Activated T-helper 1 cell treated with anti-CD3 and anti-CD28 coated beads, Interleukin-12 subunit alpha, Interleukin-12 subunit beta, Interleukin-2, Interleukin-4 antibody, amounts not matched to agents 30 ng/mL and 10 ng/mL and 1 ng/mL, durations not matched to agents 14 hours and 24 hours and 36 hours (primary cell): ENCODE measurements at regions not wholly inside any gene's neighbourhood (a gene's known extent, or its start where the extent isn't known, plus 50 kb on each side); places are given as distances from the start of the nearest gene placed in this dataset.

Experiments
- DNase-seq: peaks from one replicate; pipeline ENCODE4 v3.0.0; 2021; ENCODE audit warnings: low spot score
- H3K27ac Mint-ChIP-seq: one replicate; pipeline ENCODE4 v1.8.0; 2021; ENCODE audit warnings: mild to moderate bottlenecking, mixed read lengths
- H3K27me3 Mint-ChIP-seq: one replicate; pipeline ENCODE4 v1.8.0; 2022; ENCODE audit warnings: mild to moderate bottlenecking, moderate library complexity, mixed read lengths; ENCODE audit not compliant: insufficient read depth
- H3K36me3 Mint-ChIP-seq: one replicate; pipeline ENCODE4 v1.8.0; 2021; ENCODE audit warnings: low read depth, mixed read lengths
- H3K4me1 Mint-ChIP-seq: one replicate; pipeline ENCODE4 v1.8.0; 2021; ENCODE audit warnings: low read depth, mixed read lengths
- H3K4me3 Mint-ChIP-seq: one replicate; pipeline ENCODE4 v1.8.0; 2021; ENCODE audit warnings: mild to moderate bottlenecking, moderate library complexity, mixed read lengths
- H3K9me3 Mint-ChIP-seq: one replicate; pipeline ENCODE4 v1.8.0; 2021; ENCODE audit warnings: mixed read lengths
- intact Hi-C: fragments of 100-400 bp; cut with micrococcal nuclease; formaldehyde crosslinking; loops from one replicate; pipeline ENCODE4 v1.15.1; 2024

DNA sequence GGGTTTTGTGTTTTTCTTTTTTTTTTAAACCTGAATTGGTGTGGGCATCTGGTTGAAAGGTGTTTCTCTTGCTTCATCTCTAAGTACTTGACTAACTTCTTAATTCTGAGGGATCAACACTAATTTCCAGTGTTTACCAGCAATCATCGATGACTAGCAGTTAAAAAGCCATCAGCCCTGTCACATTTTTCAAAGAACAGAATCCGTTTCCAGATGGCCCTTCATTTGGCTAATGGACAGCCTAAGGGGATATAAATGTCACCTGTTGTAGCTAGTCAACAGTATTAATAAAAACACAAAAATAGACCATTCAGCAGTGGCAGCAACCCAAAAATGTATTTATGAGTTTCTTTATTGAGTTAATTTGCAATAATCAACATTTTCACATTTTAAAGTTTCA is 1076.5 kb downstream of the MAT2B start:
- intact Hi-C loops: no loop called here
- no peak for DNase-seq
- no peaks in the 10 kb centered on the region for H3K36me3 Mint-ChIP-seq
- H3K27me3 Mint-ChIP-seq: no peaks in the 10 kb centered on the region
- H3K27ac Mint-ChIP-seq: no peak overlapping the region
- peaks cover 3% of the 10 kb centered on the region for H3K9me3 Mint-ChIP-seq
- no peak overlapping the region for H3K4me3 Mint-ChIP-seq
- no peaks in the 10 kb centered on the region for H3K4me1 Mint-ChIP-seq

DNA sequence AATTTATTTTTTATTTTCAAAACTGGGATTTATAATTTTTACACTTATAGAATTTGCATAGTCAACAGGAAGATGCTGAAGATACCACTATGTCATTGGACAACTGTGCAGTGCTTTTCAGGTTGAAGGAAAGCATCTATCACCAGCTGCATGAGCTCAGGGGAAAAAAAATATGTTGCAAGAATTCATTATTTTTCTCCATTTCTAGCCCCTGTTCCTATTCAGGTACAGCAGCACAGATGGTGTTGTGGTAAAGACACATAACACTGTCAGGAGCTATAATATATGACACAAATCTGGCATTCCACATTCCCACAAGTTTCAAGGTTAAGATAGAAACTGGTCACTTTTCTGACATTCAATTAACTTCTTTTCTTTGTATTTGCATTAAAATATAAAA is 1088.6 kb downstream of the MAT2B start:
- Mint-ChIP-seq H3K27ac (no peak overlapping the region), H3K36me3 (no peaks in the 10 kb centered on the region), H3K4me1 (no peaks in the 10 kb centered on the region), H3K27me3 (no peaks in the 10 kb centered on the region), H3K9me3 (no peaks in the 10 kb centered on the region), H3K4me3 (no peak overlapping the region)
- DNase-seq: no peak
- intact Hi-C loops: no loop called here

DNA sequence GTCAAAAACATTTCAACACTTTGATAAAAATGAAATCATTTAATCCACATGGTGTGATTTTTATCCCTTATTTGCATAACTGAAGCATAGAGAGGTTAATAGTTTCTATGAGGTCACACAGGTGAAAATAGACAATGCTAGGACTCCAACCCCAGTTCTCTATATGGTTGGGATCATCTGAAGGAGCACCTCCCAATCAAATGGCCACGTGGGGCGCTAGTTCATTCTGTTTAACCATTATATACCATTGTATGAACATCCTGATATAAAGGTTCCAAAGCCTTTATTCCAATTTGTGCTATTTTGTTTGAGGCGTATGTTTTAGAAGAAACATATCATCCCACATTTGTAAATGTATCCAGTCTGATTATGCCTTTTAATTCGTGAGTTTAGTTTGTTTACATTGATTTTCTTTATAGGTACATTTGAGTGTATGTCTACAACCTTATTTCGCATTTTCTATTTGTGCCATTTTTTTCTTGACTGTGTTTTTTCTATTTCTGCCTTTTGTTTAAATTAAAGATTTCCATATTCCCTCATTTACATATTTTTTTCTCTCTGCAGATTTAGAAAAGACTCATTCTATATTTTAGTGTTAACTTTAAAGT is 1092.0 kb downstream of the MAT2B start:
- H3K9me3 Mint-ChIP-seq: peaks cover 5% of the 10 kb centered on the region
- DNase-seq: no peak
- H3K27me3 Mint-ChIP-seq: no peaks in the 10 kb centered on the region
- no peak overlapping the region for H3K27ac Mint-ChIP-seq
- intact Hi-C loops: no loop called here
- H3K36me3 Mint-ChIP-seq: no peaks in the 10 kb centered on the region
- no peak overlapping the region for H3K4me3 Mint-ChIP-seq
- H3K4me1 Mint-ChIP-seq: no peaks in the 10 kb centered on the region

DNA sequence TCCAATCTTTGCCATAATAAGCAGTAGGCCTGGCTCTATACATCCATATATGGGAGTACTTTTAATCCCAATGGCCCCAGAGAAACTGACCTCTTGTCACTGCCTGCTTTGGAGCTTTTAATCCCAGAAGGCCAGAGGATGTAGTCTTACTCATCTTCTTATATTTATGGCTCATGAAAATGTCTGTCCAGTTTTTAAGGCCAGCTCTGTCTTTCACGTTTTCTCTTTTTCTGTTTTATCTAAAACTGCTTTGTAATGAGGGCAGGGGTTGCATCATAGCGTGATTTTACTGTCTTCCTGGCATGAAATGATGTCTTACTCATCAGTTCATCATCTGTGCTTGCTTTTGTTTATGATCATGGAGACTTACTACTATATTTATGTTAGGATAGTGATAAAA is 1094.9 kb downstream of the MAT2B start:
- Mint-ChIP-seq H3K27ac (no peak overlapping the region), H3K9me3 (peaks cover 5% of the 10 kb centered on the region), H3K27me3 (no peaks in the 10 kb centered on the region), H3K36me3 (no peaks in the 10 kb centered on the region), H3K4me3 (no peak overlapping the region), H3K4me1 (no peaks in the 10 kb centered on the region)
- no peak for DNase-seq
- intact Hi-C loops: no loop called here

DNA sequence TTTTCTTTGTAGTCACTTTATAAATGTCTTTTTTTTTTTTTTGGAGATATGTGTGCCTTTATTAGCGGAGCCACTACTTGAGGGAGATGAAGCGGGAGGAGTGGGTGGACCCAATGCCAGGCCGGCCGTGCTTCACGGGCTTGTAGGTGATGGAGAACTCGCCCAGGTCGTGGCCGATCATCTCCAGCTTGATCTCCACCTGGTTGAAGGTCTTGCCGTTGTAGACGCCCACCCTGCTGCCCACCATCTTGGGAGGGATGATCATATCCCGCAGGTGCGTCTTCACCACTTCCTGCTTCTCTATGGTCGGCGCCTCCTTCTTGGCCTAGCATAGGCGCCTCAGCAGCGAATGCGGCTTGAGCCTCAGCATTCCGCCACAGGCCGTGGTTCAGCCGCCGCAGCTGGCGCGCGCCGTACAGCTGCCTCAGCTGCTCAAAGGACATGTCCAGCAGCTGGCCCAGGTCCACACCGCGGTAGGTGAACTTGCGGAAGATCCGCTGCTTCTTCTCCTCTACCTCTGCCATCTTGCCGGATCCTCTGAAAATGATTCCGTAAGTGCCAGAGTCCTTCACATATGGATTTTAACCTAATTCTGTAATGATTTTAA is 1095.6 kb downstream of the MAT2B start:
- no peaks in the 10 kb centered on the region for H3K27me3 Mint-ChIP-seq
- peaks cover 5% of the 10 kb centered on the region for H3K9me3 Mint-ChIP-seq
- intact Hi-C loops: no loop called here
- no peaks in the 10 kb centered on the region for H3K4me1 Mint-ChIP-seq
- no peak for DNase-seq
- H3K36me3 Mint-ChIP-seq: no peaks in the 10 kb centered on the region
- no peak overlapping the region for H3K27ac Mint-ChIP-seq
- no peak overlapping the region for H3K4me3 Mint-ChIP-seq

DNA sequence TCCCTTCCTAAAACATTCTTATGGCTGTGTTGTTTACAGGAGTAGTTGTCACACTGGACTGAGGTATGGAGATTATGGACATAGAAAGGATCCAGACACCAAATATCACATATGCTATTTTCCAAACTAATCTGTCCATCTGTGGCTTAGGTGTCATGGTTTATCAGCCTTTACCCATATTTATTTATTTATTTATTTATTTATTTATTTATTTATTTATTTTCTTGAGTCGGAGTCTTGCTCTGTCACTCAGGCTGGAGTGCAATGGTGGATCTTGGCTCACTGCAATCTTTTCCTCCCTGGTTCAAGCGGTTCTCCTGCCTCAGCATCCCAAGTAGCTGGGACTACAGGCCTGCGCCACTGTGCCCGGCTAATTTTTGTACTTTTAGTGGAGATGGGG is 1103.1 kb downstream of the MAT2B start:
- intact Hi-C loops: no loop called here
- Mint-ChIP-seq H3K27ac (no peak overlapping the region), H3K4me1 (no peaks in the 10 kb centered on the region), H3K36me3 (no peaks in the 10 kb centered on the region), H3K27me3 (no peaks in the 10 kb centered on the region), H3K9me3 (no peaks in the 10 kb centered on the region), H3K4me3 (no peak overlapping the region)
- DNase-seq: no peak

DNA sequence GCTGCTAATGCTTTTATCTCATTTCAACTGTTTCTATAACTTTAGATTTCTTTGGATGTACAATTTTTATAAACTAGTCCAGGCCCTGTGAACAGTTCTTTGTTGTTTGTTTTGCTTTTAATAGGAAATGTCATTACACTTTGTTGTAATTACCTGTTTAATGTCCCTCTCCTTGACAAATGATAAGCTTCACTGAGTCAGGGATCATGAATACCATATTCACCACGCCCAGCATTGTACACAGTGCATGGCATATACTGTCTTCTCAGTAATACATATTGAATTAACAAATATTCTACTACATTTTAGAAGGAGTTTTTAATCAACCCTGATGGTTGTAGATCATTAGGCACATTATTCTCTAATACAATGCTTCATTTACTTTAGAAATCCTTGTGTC is 1105.0 kb downstream of the MAT2B start:
- Mint-ChIP-seq H3K27ac (no peak overlapping the region), H3K27me3 (no peaks in the 10 kb centered on the region), H3K4me3 (no peak overlapping the region), H3K36me3 (no peaks in the 10 kb centered on the region), H3K9me3 (no peaks in the 10 kb centered on the region), H3K4me1 (no peaks in the 10 kb centered on the region)
- intact Hi-C loops: no loop called here
- DNase-seq: no peak

DNA sequence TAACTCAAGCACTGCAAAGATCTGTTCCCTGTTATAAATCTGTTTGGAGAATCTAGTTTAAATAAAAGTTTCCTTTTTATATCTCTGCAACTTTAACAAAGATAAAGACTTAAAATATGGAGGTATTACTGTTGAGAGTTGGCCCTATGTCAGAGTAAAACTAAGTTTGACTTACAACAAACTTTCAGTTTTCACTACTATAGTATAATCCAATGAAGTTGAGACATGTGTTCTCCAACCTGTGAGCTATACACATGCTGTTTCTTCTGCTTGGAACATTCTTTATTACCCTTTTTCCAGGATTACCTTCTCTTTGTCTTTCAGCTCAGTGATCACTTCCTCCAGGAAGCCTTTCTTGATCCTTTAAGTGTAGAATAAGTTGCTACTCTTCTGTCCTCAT is 1109.3 kb downstream of the MAT2B start:
- Mint-ChIP-seq H3K27ac (no peak overlapping the region), H3K4me3 (no peak overlapping the region), H3K4me1 (no peaks in the 10 kb centered on the region), H3K36me3 (no peaks in the 10 kb centered on the region), H3K9me3 (no peaks in the 10 kb centered on the region), H3K27me3 (no peaks in the 10 kb centered on the region)
- no peak for DNase-seq
- intact Hi-C loops: no loop called here

DNA sequence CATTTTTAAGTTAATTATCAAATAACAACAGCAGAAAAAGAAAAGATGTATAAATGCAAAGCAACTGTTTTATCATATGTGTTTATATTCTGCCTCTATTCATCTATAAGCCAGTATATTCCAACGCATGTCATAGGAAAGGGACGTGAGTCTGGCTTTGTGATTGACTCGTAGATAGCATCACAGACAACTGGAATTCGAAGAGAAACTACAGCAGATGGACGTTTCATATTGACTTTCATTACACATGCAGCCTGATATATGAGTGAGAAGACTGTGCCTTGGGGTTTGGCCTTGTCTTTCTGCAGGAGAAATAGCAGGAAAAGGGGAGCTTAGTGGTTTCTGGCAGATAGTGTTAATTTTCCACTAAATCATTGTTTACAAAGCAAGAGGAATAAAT is 1111.9 kb downstream of the MAT2B start:
- Mint-ChIP-seq H3K4me1 (no peaks in the 10 kb centered on the region), H3K36me3 (no peaks in the 10 kb centered on the region), H3K4me3 (no peak overlapping the region), H3K27ac (no peak overlapping the region), H3K9me3 (peaks cover 6% of the 10 kb centered on the region), H3K27me3 (no peaks in the 10 kb centered on the region)
- no peak for DNase-seq
- intact Hi-C loops: no loop called here

DNA sequence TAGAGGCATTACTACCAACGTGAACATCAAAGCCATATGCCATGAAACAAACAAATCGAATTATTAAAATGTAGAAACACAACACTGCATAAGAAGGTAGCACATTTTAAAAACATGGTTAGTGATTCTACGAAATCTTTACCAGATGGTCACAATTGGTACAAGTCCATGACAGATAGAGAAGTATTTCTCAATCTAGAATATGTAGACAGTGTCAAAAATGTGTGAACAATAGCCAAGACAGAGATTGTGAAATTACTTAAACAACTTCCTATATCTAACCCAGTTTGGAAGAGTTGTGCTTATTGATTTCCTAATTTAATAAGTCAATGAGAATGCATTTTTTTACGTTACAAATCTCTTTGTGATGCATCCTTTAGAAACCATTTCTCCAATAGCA is 1121.6 kb downstream of the MAT2B start:
- Mint-ChIP-seq H3K4me3 (no peak overlapping the region), H3K36me3 (no peaks in the 10 kb centered on the region)

DNA sequence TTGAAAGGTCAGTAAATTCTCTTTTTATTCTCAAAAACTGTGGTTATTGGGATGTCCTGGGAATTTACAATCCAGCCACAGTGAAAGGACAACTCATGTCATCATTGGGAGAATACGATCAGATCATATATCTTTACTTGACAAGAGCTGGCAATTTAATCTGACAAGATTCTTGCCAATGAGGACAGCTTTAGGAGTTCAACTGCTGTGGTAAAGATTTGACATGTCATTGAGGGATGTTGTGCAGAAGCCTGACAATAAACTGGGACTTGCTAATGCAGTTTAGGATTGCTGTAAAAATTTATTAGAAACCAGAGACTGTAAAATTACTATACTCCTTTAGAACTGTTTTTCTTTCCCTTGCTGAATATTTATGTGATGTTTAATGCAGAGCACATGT is 1131.0 kb downstream of the MAT2B start:
- Mint-ChIP-seq H3K27ac (no peak overlapping the region), H3K4me1 (no peaks in the 10 kb centered on the region), H3K4me3 (no peak overlapping the region), H3K9me3 (no peaks in the 10 kb centered on the region), H3K27me3 (no peaks in the 10 kb centered on the region), H3K36me3 (no peaks in the 10 kb centered on the region)
- no peak for DNase-seq
- intact Hi-C loops: no loop called here

More for the DNA sequence above, 1121.6 kb downstream of the MAT2B start:
- no peak for DNase-seq
- Mint-ChIP-seq H3K9me3 (peaks cover under 1% of the 10 kb centered on the region), H3K4me1 (no peaks in the 10 kb centered on the region), H3K27ac (no peak overlapping the region), H3K27me3 (no peaks in the 10 kb centered on the region)
- intact Hi-C loops: no loop called here

DNA sequence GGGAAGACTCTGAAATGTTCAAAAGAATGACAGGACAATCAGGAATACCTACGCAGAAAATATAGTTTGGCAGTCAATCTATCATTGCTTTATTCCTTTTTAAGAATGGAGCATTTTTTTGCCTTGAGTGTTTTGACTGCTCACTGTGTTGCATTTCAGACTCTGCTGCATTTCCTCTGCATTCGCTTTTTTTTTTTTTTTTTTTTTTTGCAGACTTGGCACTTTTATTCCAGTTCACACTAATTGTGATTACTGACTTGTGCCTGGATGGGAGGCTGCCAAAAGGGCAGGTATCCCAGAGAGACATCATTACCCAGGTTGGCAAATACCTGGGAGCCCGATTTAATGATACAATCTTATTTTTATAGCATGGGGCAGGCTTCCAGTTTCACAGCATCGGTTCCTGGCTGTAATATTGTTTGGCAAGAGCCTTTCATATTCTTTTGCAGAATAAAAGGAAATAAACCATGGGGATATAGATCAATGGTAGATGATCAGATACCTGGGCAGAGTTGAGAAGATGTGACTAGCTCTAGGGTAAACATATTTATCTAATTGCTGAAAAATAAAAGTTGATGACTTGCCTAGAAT is 1132.6 kb downstream of the MAT2B start:
- intact Hi-C loops: no loop called here
- H3K27me3 Mint-ChIP-seq: no peaks in the 10 kb centered on the region
- no peak for DNase-seq
- H3K27ac Mint-ChIP-seq: no peak overlapping the region
- no peaks in the 10 kb centered on the region for H3K4me1 Mint-ChIP-seq
- no peak overlapping the region for H3K4me3 Mint-ChIP-seq
- H3K9me3 Mint-ChIP-seq: no peaks in the 10 kb centered on the region
- H3K36me3 Mint-ChIP-seq: no peaks in the 10 kb centered on the region

DNA sequence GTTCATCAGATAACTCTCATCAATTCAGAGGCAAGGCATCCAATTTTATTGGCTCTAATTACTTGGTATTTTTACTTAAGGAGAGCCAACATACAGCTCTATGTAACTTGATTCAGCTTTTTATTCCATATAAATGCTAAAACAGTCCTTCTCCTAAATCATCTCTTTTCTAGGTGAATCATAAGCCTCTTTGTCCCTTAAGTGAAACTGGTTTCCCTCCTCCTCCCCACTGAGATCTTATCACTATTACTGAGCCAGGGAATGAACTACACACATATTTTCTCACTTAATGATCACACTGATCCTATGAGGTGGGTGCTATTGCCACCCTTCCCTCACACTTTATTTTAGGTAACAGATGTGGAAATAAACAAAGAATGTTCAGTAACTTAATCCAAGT is 1143.8 kb downstream of the MAT2B start:
- Mint-ChIP-seq H3K4me3 (no peak overlapping the region), H3K27me3 (no peaks in the 10 kb centered on the region), H3K36me3 (no peaks in the 10 kb centered on the region), H3K9me3 (peaks cover 3% of the 10 kb centered on the region), H3K4me1 (no peaks in the 10 kb centered on the region), H3K27ac (no peak overlapping the region)
- intact Hi-C loops: no loop called here
- DNase-seq: no peak

DNA sequence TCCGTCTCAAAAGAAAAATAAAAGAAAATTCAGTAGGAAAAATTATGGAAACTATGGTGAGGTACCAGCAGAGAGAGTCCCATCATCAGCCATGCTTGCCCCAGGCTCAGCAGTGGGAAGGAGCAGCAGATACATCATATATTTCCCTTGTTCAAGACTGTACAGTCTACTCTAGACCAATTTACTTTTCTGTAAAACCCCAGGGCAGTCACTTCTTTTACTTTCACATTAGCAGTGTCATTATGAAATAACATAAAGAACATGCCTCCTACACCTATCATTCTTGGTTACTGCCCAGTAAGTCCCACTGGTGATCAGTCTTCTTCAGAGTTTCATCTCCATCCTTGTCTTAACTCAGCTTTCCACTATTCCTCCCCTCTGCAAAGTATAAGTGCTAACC is 1145.0 kb downstream of the MAT2B start:
- peaks cover 3% of the 10 kb centered on the region for H3K9me3 Mint-ChIP-seq
- no peak for DNase-seq
- no peaks in the 10 kb centered on the region for H3K36me3 Mint-ChIP-seq
- intact Hi-C loops: no loop called here
- no peaks in the 10 kb centered on the region for H3K27me3 Mint-ChIP-seq
- no peak overlapping the region for H3K27ac Mint-ChIP-seq
- H3K4me1 Mint-ChIP-seq: no peaks in the 10 kb centered on the region
- no peak overlapping the region for H3K4me3 Mint-ChIP-seq
